WTC11 (cell line): ENCODE measurements at regions not wholly inside any gene's neighbourhood (a gene's known extent, or its start where the extent isn't known, plus 50 kb on each side); places are given as distances from the start of the nearest gene placed in this dataset.

Experiments
- ATAC-seq: fragments of 200-7000 bp; cut with Tn5 transposase; 2 replicates; pipeline ENCODE4 v1.10.0; 2021; ENCODE audit warnings: mild to moderate bottlenecking, moderate library complexity
- CTCF ChIA-PET: fragments of 300-600 bp; sonication (Branson Sonifier 250); formaldehyde crosslinking; loops from one replicate; lab custom pipeline; 2021; ENCODE audit warnings: antibody characterized with exemption; lab: Charles Lee
- POLR2A ChIA-PET: fragments of 350-600 bp; sonication (Branson Sonifier 250); formaldehyde crosslinking; loops from one replicate; lab custom pipeline; 2021; ENCODE audit warnings: antibody characterized with exemption; lab: Charles Lee
- DNase-seq: peaks from one replicate; pipeline ENCODE4 v3.0.0; 2021; ENCODE audit warnings: low spot score
- H3K27ac Mint-ChIP-seq: 2 replicates; pipeline ENCODE4 v1.8.0; 2021; ENCODE audit warnings: mixed read lengths
- H3K27me3 Mint-ChIP-seq: 2 replicates; pipeline ENCODE4 v1.8.0; 2021; ENCODE audit warnings: low read depth, mild to moderate bottlenecking, moderate library complexity, mixed read lengths
- H3K36me3 Mint-ChIP-seq: 2 replicates; pipeline ENCODE4 v1.8.0; 2021; ENCODE audit warnings: mixed read lengths
- H3K4me1 Mint-ChIP-seq: 2 replicates; pipeline ENCODE4 v1.8.0; 2022; ENCODE audit warnings: mixed read lengths
- H3K4me3 Mint-ChIP-seq: 2 replicates; pipeline ENCODE4 v1.8.0; 2021; ENCODE audit warnings: mild to moderate bottlenecking, moderate library complexity, mixed read lengths
- H3K9me3 Mint-ChIP-seq: 2 replicates; pipeline ENCODE4 v1.8.0; 2021; ENCODE audit warnings: mixed read lengths
- AR ChIP-seq: fragments of 250-450 bp; sonication (Bioruptor Pico); IDR thresholded peaks from 2 replicates; pipeline ENCODE4 v1.9.0; 2021; ENCODE audit warnings: mild to moderate bottlenecking
- ATF3 ChIP-seq: sonication (generic); formaldehyde crosslinking; conservative IDR thresholded peaks from 2 replicates; pipeline ENCODE4 v1.8.1; 2022; ENCODE audit warnings: mild to moderate bottlenecking, missing genetic modification reagents
- FOXJ3 ChIP-seq: sonication (generic); formaldehyde crosslinking; IDR thresholded peaks from 2 replicates; pipeline ENCODE4 v1.9.0; 2021; ENCODE audit warnings: missing genetic modification reagents, mild to moderate bottlenecking, borderline replicate concordance
- GTF2I ChIP-seq: fragments of 250-450 bp; sonication (Bioruptor Pico); conservative IDR thresholded peaks from 2 replicates; pipeline ENCODE4 v1.4.0; 2021; ENCODE audit warnings: mild to moderate bottlenecking
- IRF2 ChIP-seq: sonication (generic); formaldehyde crosslinking; IDR thresholded peaks from 2 replicates; pipeline ENCODE4 v1.8.0; 2022; ENCODE audit warnings: low read depth, missing genetic modification reagents, borderline replicate concordance
- MAX ChIP-seq: sonication (generic); formaldehyde crosslinking; IDR thresholded peaks from 2 replicates; pipeline ENCODE4 v1.8.0; 2022; ENCODE audit warnings: mild to moderate bottlenecking, missing genetic modification reagents
- MLX ChIP-seq: sonication (generic); formaldehyde crosslinking; IDR thresholded peaks from 2 replicates; pipeline ENCODE4 v1.8.1; 2023; ENCODE audit warnings: mild to moderate bottlenecking, missing genetic modification reagents, moderate library complexity
- NR3C1 ChIP-seq: sonication (generic); formaldehyde crosslinking; conservative IDR thresholded peaks from 2 replicates; pipeline ENCODE4 v1.8.1; 2023; ENCODE audit warnings: low read depth, mild to moderate bottlenecking, missing genetic modification reagents
- OVOL2 ChIP-seq: fragments of 250-450 bp; sonication (Bioruptor Pico); IDR thresholded peaks from 2 replicates; pipeline ENCODE4 v1.9.0; 2021; ENCODE audit warnings: mild to moderate bottlenecking, borderline replicate concordance
- SOX15 ChIP-seq: fragments of 250-450 bp; sonication (Bioruptor Pico); IDR thresholded peaks from 2 replicates; pipeline ENCODE4 v1.9.0; 2021; ENCODE audit warnings: mild to moderate bottlenecking
- SP1 ChIP-seq: sonication (generic); formaldehyde crosslinking; conservative IDR thresholded peaks from 2 replicates; pipeline ENCODE4 v1.8.1; 2022; ENCODE audit warnings: missing genetic modification reagents
- TCF7 ChIP-seq: sonication (generic); formaldehyde crosslinking; IDR thresholded peaks from 2 replicates; pipeline ENCODE4 v1.8.0; 2022; ENCODE audit warnings: mild to moderate bottlenecking, low read depth, missing genetic modification reagents, moderate library complexity
- TP53 ChIP-seq: sonication (generic); formaldehyde crosslinking; IDR thresholded peaks from 2 replicates; pipeline ENCODE4 v1.8.1; 2023; ENCODE audit warnings: mild to moderate bottlenecking, missing genetic modification reagents
- USF2 ChIP-seq: sonication (generic); formaldehyde crosslinking; IDR thresholded peaks from 2 replicates; pipeline ENCODE4 v1.8.1; 2023; ENCODE audit warnings: mild to moderate bottlenecking, missing genetic modification reagents, moderate library complexity
- ZBTB43 ChIP-seq: sonication (generic); formaldehyde crosslinking; IDR thresholded peaks from 2 replicates; pipeline ENCODE4 v1.8.1; 2023; ENCODE audit warnings: mild to moderate bottlenecking, missing genetic modification reagents
- ZNF219 ChIP-seq: sonication (generic); formaldehyde crosslinking; IDR thresholded peaks from 2 replicates; pipeline ENCODE4 v1.8.0; 2023; ENCODE audit warnings: missing genetic modification reagents, mild to moderate bottlenecking, borderline replicate concordance
- ZNF425 ChIP-seq: fragments of 250-450 bp; sonication (Bioruptor Pico); conservative IDR thresholded peaks from 2 replicates; pipeline ENCODE4 v1.9.0; 2021; ENCODE audit warnings: mild to moderate bottlenecking
- ZNF671 ChIP-seq: fragments of 250-450 bp; sonication (Bioruptor Pico); IDR thresholded peaks from 2 replicates; pipeline ENCODE4 v1.8.0; 2021; ENCODE audit warnings: mild to moderate bottlenecking
- ZSCAN18 ChIP-seq: fragments of 250-450 bp; sonication (Bioruptor Pico); IDR thresholded peaks from 2 replicates; pipeline ENCODE4 v2.1.2; 2022; ENCODE audit warnings: mild to moderate bottlenecking, moderate library complexity

- H3K27me3 Mint-ChIP-seq, result no peaks in the 10 kb centered on the region
- no peak for TF ChIP-seq FOXJ3 (CRISPR knock-in tag)
- no peak for TF ChIP-seq TCF7 (CRISPR knock-in tag)
- no peak for TF ChIP-seq ZNF219 (CRISPR knock-in tag)
- no peak for TF ChIP-seq MAX (CRISPR knock-in tag)
- no peak for TF ChIP-seq SP1 (CRISPR knock-in tag)
- TF ChIP-seq AR, result no peak
- no peak for TF ChIP-seq MLX (CRISPR knock-in tag)
- no peak for TF ChIP-seq GTF2I (CRISPR knock-in tag)
- no peak for TF ChIP-seq ZNF671 (CRISPR knock-in tag)
- no peak for TF ChIP-seq OVOL2 (CRISPR knock-in tag)
- no peak for TF ChIP-seq TP53 (CRISPR knock-in tag)
- no peak for TF ChIP-seq ZNF425
- no peak for TF ChIP-seq SOX15 (CRISPR knock-in tag)
- TF ChIP-seq USF2 (CRISPR knock-in tag), result no peak
- TF ChIP-seq NR3C1 (CRISPR knock-in tag), result no peak
- no peak for TF ChIP-seq ZBTB43 (CRISPR knock-in tag)
- no peak for TF ChIP-seq ZSCAN18 (CRISPR knock-in tag)
- TF ChIP-seq IRF2 (CRISPR knock-in tag), result no peak
- no peak for TF ChIP-seq ATF3 (CRISPR knock-in tag)
- H3K9me3 Mint-ChIP-seq, result no peaks in the 10 kb centered on the region
- H3K36me3 Mint-ChIP-seq, result no peaks in the 10 kb centered on the region
- H3K27ac Mint-ChIP-seq, result peak overlapping the region; percentile 61; the same call in 1 of the 2 replicates
- POLR2A ChIA-PET, result no interaction called here
- no peak overlapping the region for H3K4me3 Mint-ChIP-seq
- peaks cover 27% of the 10 kb centered on the region for H3K4me1 Mint-ChIP-seq
- CTCF ChIA-PET, result no interaction called here
- DNase-seq (no peak), ATAC-seq (no peak)
Observed at GRCh38 chr9:74036549-74037231, 460.4 kb upstream of the RORB start.
